Liver (tissue), 7 donors: ENCODE measurements at regions not wholly inside any gene's neighbourhood (a gene's known extent, or its start where the extent isn't known, plus 50 kb on each side); places are given as distances from the start of the nearest gene placed in this dataset.

Experiments used
- DNase-seq: peaks from one replicate; pipeline ENCODE4 v3.0.0-alpha.2; 2017; ENCODE audit warnings: low spot score
- H3K27ac ChIP-seq, 2 donors: one replicate each; pipeline ENCODE4 v1.7.0; 2013; ENCODE audit warnings: inconsistent platforms in 2 of 2, low read length in 2 of 2, control low read depth in 1 of 2, low read depth in 1 of 2, mild to moderate bottlenecking in 1 of 2
- H3K27me3 ChIP-seq, 4 donors: one replicate each; pipeline versions ENCODE4 v1.6.1 to v1.7.0; 2013; ENCODE audit warnings: low read length in 3 of 4, inconsistent platforms in 1 of 4, mild to moderate bottlenecking in 1 of 4, moderate library complexity in 1 of 4; ENCODE audit not compliant: control insufficient read depth in 4 of 4, insufficient read depth in 4 of 4
- H3K36me3 ChIP-seq, 4 donors: one replicate each; pipeline versions ENCODE4 v1.6.1 to v1.7.0; 2013; ENCODE audit warnings: low read length in 3 of 4, mild to moderate bottlenecking in 3 of 4, low read depth in 1 of 4, moderate library complexity in 1 of 4; ENCODE audit not compliant: control insufficient read depth in 4 of 4, insufficient read depth in 3 of 4
- H3K4me1 ChIP-seq, 4 donors: one replicate each; pipeline versions ENCODE4 v1.6.1 to v1.7.0; 2013; ENCODE audit warnings: low read length in 3 of 4, mild to moderate bottlenecking in 3 of 4, moderate library complexity in 1 of 4; ENCODE audit not compliant: control insufficient read depth in 4 of 4, insufficient read depth in 4 of 4
- H3K4me3 ChIP-seq, 3 donors: one replicate each; pipeline versions ENCODE4 v1.6.1 to v1.7.0; 2013; ENCODE audit warnings: low read length in 3 of 3, control low read depth in 1 of 3, low read depth in 1 of 3, mild to moderate bottlenecking in 1 of 3
- H3K9ac ChIP-seq, 2 donors: one replicate each; pipeline ENCODE4 v1.7.0; 2013; ENCODE audit warnings: low read length in 2 of 2, mild to moderate bottlenecking in 2 of 2, moderate library complexity in 2 of 2, control low read depth in 1 of 2, low read depth in 1 of 2
- H3K9me3 ChIP-seq, 4 donors: one replicate each; pipeline versions ENCODE4 v1.6.1 to v1.7.0; 2013; ENCODE audit warnings: low read length in 3 of 4; ENCODE audit not compliant: control insufficient read depth in 4 of 4
- ATF3 ChIP-seq: IDR thresholded peaks from 2 replicates; pipeline ENCODE4 v1.6.1; 2016; ENCODE audit warnings: antibody characterized with exemption
- FOXA1 ChIP-seq: IDR thresholded peaks from 2 replicates; pipeline ENCODE4 v1.6.1; 2016; ENCODE audit warnings: antibody characterized with exemption
- FOXA2 ChIP-seq: IDR thresholded peaks from 2 replicates; pipeline ENCODE4 v1.6.1; 2016; ENCODE audit warnings: antibody characterized with exemption
- GABPA ChIP-seq, 2 donors: IDR thresholded peaks in 1 of 2; conservative IDR thresholded peaks in 1 of 2; 2 replicates each; pipeline ENCODE4 v1.6.1; 2016; ENCODE audit warnings: antibody characterized with exemption in 2 of 2, mild to moderate bottlenecking in 1 of 2, moderate library complexity in 1 of 2
- HNF4A ChIP-seq, 2 donors: conservative IDR thresholded peaks; 2 replicates each; pipeline ENCODE4 v1.6.1; 2016; ENCODE audit warnings: antibody characterized with exemption in 2 of 2, mild to moderate bottlenecking in 2 of 2
- JUND ChIP-seq, 2 donors: IDR thresholded peaks; 2 replicates each; pipeline ENCODE4 v1.6.1; 2016; ENCODE audit warnings: antibody characterized with exemption in 2 of 2
- MAX ChIP-seq: IDR thresholded peaks from 2 replicates; pipeline ENCODE4 v1.6.1; 2016; ENCODE audit warnings: antibody characterized with exemption
- RAD21 ChIP-seq, 2 donors: IDR thresholded peaks; 2 replicates each; pipeline ENCODE4 v1.6.1; 2016; ENCODE audit warnings: antibody characterized with exemption in 2 of 2, mild to moderate bottlenecking in 2 of 2
- REST ChIP-seq: IDR thresholded peaks from 2 replicates; pipeline ENCODE4 v1.6.1; 2016; ENCODE audit warnings: antibody characterized with exemption, mild to moderate bottlenecking
- RXRA ChIP-seq, 2 donors: IDR thresholded peaks; 2 replicates each; pipeline ENCODE4 v1.6.1; 2017 to 2018; ENCODE audit warnings: antibody characterized with exemption in 2 of 2, mild to moderate bottlenecking in 1 of 2
- SP1 ChIP-seq: IDR thresholded peaks from 2 replicates; pipeline ENCODE4 v1.6.1; 2018; ENCODE audit warnings: antibody characterized with exemption, mild to moderate bottlenecking
- WGBS: extraction: QIAGEN DNeasy Blood & Tissue Kit; methylation state at CpG from one replicate; pipeline ENCODE4 v1.1.7; 2013; 5-methylcytosine and 5-hydroxymethylcytosine counted together
- donor health status: healthy.
- donor health status: healthy.
- donor health status: healthy.
- donor health status: healthy.

- peak; percentile 22 for DNase-seq
- H3K9me3 ChIP-seq = peaks cover 74 to 98% (median 90%) of the 10 kb centered on the region in 4 donors
These were observed 98.4 kb downstream of the SNRPN start for GRCh38 chr15:25053000-25053815.

GRCh38 chr15:25054329-25054728, 99.5 kb downstream of the SNRPN start:
- 95% methylated on average over 8 of the region's 8 CpGs for WGBS
- no peak for DNase-seq
- Histone ChIP-seq H3K27ac (no peak overlapping the region), H3K4me1 (no peaks in the 10 kb centered on the region), H3K9ac (no peak overlapping the region), H3K4me3 (peak overlapping the region in 2 of 3 donors; percentile 66 to 68), H3K36me3 (peaks cover 13 to 90% (median 85%) of the 10 kb centered on the region in 4 donors), H3K27me3 (no peaks in the 10 kb centered on the region), H3K9me3 (peaks cover 81 to 100% (median 96%) of the 10 kb centered on the region in 4 donors)
- TF ChIP-seq RXRA (IDR thresholded peaks at IDR 0.05) = no peak
- no peak for TF ChIP-seq HNF4A (conservative IDR thresholded peaks at IDR 0.05)
- no peak for TF ChIP-seq FOXA1
- TF ChIP-seq JUND (IDR thresholded peaks at IDR 0.05) = no peak
- TF ChIP-seq MAX = no peak
- no peak for TF ChIP-seq GABPA (IDR thresholded peaks at IDR 0.05 in 1 of 2, conservative IDR thresholded peaks at IDR 0.05 in 1 of 2)
- no peak for TF ChIP-seq FOXA2
- no peak for TF ChIP-seq REST
- TF ChIP-seq SP1 = no peak
- TF ChIP-seq ATF3 = no peak

More at GRCh38 chr15:25053000-25053815, 98.4 kb downstream of the SNRPN start:
- H3K4me3 ChIP-seq = peak overlapping the region in 2 of 3 donors; percentile 66 to 68
- no peaks in the 10 kb centered on the region for H3K27me3 ChIP-seq
- WGBS = 91% methylated on average over 20 of the region's 20 CpGs
- no peaks in the 10 kb centered on the region for H3K4me1 ChIP-seq
- H3K9ac ChIP-seq = no peak overlapping the region
- H3K27ac ChIP-seq = no peak overlapping the region
- peaks cover 11 to 83% (median 75%) of the 10 kb centered on the region in 4 donors for H3K36me3 ChIP-seq
- TF ChIP-seq RAD21 (IDR thresholded peaks at IDR 0.05) = no peak
- no peak for TF ChIP-seq HNF4A (conservative IDR thresholded peaks at IDR 0.05)
- TF ChIP-seq REST = no peak
- TF ChIP-seq GABPA (IDR thresholded peaks at IDR 0.05 in 1 of 2, conservative IDR thresholded peaks at IDR 0.05 in 1 of 2) = no peak
- TF ChIP-seq SP1 = no peak
